ENCODE measurements at regions not wholly inside any gene's neighbourhood (a gene's known extent, or its start where the extent isn't known, plus 50 kb on each side); places are given as distances from the start of the nearest gene placed in this dataset.
A peak's percentile ranks its signal among the peaks of the same experiment; 100 is the strongest.

DNA sequence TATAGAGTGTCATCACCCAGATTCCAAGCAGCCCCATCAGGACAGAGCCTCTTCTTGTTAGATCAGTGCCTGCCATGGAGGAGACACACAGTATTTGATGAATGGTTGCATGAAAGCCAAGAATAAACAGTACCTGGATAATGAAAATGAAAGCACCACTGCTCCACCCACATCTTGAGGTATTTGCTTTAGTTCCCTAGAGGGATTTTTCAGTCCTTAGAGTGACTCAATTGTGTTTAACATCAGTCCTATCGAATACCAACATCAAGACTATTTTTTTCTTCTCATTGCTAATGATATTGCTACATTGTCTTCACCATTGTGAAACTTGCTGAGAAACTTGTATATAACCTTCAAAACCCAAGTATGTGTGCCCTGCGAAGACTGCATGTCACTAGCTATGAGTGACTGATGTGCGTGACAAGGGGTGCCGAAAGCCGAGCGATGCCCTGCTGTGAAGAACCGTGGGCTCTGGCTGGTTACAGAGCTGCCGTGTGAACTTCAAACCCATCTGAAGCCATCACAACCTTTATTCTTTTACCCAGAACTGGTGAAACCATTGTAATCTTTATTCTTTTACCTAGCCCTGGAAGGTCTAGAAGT is 211.3 kb upstream of the FAT1 start:
- no peak overlapping the region for H3K27ac ChIP-seq
- no peaks in the 10 kb centered on the region for H3K4me1 ChIP-seq
- no peak for DNase-seq (ENCODE audit: low spot score in 2 of 2)
- H3K4me3 ChIP-seq, result no peak overlapping the region
- H3K27me3 ChIP-seq, result no peaks in the 10 kb centered on the region
- 90% methylated on average over 8 of the region's 8 CpGs for WGBS
- TF ChIP-seq, protein P1, sequence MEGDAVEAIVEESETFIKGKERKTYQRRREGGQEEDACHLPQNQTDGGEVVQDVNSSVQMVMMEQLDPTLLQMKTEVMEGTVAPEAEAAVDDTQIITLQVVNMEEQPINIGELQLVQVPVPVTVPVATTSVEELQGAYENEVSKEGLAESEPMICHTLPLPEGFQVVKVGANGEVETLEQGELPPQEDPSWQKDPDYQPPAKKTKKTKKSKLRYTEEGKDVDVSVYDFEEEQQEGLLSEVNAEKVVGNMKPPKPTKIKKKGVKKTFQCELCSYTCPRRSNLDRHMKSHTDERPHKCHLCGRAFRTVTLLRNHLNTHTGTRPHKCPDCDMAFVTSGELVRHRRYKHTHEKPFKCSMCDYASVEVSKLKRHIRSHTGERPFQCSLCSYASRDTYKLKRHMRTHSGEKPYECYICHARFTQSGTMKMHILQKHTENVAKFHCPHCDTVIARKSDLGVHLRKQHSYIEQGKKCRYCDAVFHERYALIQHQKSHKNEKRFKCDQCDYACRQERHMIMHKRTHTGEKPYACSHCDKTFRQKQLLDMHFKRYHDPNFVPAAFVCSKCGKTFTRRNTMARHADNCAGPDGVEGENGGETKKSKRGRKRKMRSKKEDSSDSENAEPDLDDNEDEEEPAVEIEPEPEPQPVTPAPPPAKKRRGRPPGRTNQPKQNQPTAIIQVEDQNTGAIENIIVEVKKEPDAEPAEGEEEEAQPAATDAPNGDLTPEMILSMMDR (IDR thresholded peaks at IDR 0.05), result no peak
- no peak for TF ChIP-seq EP300 (IDR thresholded peaks at IDR 0.05)
- no peak for TF ChIP-seq POLR2A (IDR thresholded peaks at IDR 0.05)
- TF ChIP-seq POLR2AphosphoS5 (IDR thresholded peaks at IDR 0.05), result no peak
- H3K36me3 ChIP-seq, result no peaks in the 10 kb centered on the region
- no peaks in the 10 kb centered on the region for H3K9me3 ChIP-seq

GRCh38 chr4:186935901-186936300 is 212.2 kb upstream of the FAT1 start:
- TF ChIP-seq, protein P1 (IDR thresholded peaks at IDR 0.05), result no peak
- TF ChIP-seq POLR2AphosphoS5 (IDR thresholded peaks at IDR 0.05), result no peak
- TF ChIP-seq POLR2A (IDR thresholded peaks at IDR 0.05), result no peak
- no peak for TF ChIP-seq EP300 (IDR thresholded peaks at IDR 0.05)
- 61% methylated on average over 4 of the region's 4 CpGs for whole genome bisulfite sequencing
- H3K36me3 ChIP-seq, result no peaks in the 10 kb centered on the region
- no peaks in the 10 kb centered on the region for H3K27me3 ChIP-seq
- DNase-seq (ENCODE audit: low spot score in 2 of 2), result no peak
- no peaks in the 10 kb centered on the region for H3K4me1 ChIP-seq
- no peak overlapping the region for H3K4me3 ChIP-seq
- H3K27ac ChIP-seq, result no peak overlapping the region
- H3K9me3 ChIP-seq, result no peaks in the 10 kb centered on the region

- no peak for DNase-seq (ENCODE audit: low spot score in 2 of 2)
- H3K27me3 ChIP-seq, result no peaks in the 10 kb centered on the region
- WGBS, result 56% methylated on average over 9 of the region's 9 CpGs
- TF ChIP-seq, protein P1 (IDR thresholded peaks at IDR 0.05), result peak in 1 of 2 donors; percentile 9
- TF ChIP-seq EP300 (IDR thresholded peaks at IDR 0.05) (no peak), POLR2AphosphoS5 (IDR thresholded peaks at IDR 0.05) (no peak)
- no peaks in the 10 kb centered on the region for H3K9me3 ChIP-seq
- H3K4me3 ChIP-seq, result no peak overlapping the region
- peak overlapping the region; percentile 47 for H3K27ac ChIP-seq
- H3K4me1 ChIP-seq, result no peaks in the 10 kb centered on the region
- no peaks in the 10 kb centered on the region for H3K36me3 ChIP-seq
Measured at GRCh38 chr4:186936496-186937375, 213.1 kb upstream of the FAT1 start.

DNA sequence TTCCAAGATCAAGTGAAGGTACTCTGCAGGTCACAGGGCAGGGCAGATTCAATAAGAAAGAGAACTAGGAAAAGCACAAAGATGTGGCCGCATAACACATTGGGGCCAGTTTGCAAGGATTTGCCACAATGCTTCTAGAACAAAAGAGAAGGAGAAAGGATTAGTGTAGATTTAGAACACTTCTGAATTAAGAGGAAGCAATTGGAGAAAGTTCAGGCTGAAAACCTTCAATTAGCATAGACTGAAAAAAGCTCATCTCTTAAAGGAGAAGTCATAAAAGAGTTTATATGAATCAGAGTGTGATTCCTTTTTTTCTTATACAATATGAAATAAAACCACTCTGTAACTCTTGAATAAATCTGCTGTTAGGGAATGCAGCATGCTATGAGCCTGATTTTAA is 215.6 kb upstream of the FAT1 start:
- Histone ChIP-seq H3K9me3 (no peaks in the 10 kb centered on the region), H3K4me1 (peaks cover 7% of the 10 kb centered on the region), H3K27ac (no peak overlapping the region), H3K27me3 (no peaks in the 10 kb centered on the region), H3K4me3 (no peak overlapping the region), H3K36me3 (no peaks in the 10 kb centered on the region)
- DNase-seq (ENCODE audit: low spot score in 2 of 2), result no peak
- 100% methylated on average over 1 of the region's 1 CpG for WGBS
- TF ChIP-seq POLR2AphosphoS5 (IDR thresholded peaks at IDR 0.05) (no peak), POLR2A (IDR thresholded peaks at IDR 0.05) (no peak)

DNA sequence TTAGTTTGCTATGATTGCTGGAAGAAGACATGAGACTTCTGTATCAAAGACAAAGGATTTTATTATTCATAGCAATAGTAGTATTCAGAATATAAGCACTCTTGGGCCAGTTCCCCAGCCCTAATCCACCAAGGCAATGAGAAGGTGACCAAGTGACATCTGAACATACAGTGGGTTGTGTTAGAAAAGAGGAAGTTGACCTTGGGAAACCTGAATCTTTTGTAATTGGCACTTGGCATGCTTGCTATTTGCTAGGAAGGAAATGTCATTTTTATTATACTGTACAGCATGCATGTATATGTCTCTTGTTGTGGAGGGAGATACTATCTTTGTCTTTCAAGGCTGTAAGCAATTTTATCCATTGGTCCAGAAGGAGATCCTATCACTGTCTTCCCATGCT is 216.1 kb upstream of the FAT1 start:
- TF ChIP-seq POLR2AphosphoS5 (IDR thresholded peaks at IDR 0.05) (no peak), EP300 (IDR thresholded peaks at IDR 0.05) (no peak), POLR2A (IDR thresholded peaks at IDR 0.05) (no peak)
- TF ChIP-seq, protein P1 (IDR thresholded peaks at IDR 0.05), result no peak
- Histone ChIP-seq H3K27ac (no peak overlapping the region), H3K4me1 (peaks cover 7% of the 10 kb centered on the region), H3K36me3 (no peaks in the 10 kb centered on the region), H3K27me3 (no peaks in the 10 kb centered on the region), H3K9me3 (no peaks in the 10 kb centered on the region), H3K4me3 (no peak overlapping the region)
- DNase-seq (ENCODE audit: low spot score in 2 of 2), result no peak
